HG03432 (cell line): ENCODE measurements at regions not wholly inside any gene's neighbourhood (a gene's known extent, or its start where the extent isn't known, plus 50 kb on each side); places are given as distances from the start of the nearest gene placed in this dataset.
A peak's percentile ranks its signal among the peaks of the same experiment; 100 is the strongest.

Experiments
- ATAC-seq: cut with Tn5 transposase; IDR thresholded peaks from one replicate; pipeline ENCODE4 v1.9.1; 2021; ENCODE audit warnings: mild to moderate bottlenecking, moderate library complexity; ENCODE audit not compliant: unreplicated experiment

DNA sequence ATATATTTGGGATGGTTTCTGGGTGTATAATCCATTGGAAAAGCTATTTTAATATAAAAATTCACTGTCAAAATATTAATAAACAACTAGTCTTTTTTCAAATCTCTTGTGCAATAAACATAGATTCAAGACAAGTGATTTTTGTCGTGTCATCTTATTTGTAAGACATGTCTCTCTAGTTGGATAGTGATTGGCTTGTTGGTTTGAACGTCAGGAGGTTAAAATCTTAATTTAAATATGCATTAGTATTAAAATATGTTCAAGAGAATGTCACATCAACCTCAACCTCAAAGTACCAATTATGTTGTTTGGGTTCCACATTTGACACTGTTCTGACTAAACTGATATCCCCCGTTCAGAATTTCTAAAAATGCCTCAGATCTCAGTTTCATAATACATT, 287.6 kb downstream of the CASP12 start:
- ATAC-seq: no peak

DNA sequence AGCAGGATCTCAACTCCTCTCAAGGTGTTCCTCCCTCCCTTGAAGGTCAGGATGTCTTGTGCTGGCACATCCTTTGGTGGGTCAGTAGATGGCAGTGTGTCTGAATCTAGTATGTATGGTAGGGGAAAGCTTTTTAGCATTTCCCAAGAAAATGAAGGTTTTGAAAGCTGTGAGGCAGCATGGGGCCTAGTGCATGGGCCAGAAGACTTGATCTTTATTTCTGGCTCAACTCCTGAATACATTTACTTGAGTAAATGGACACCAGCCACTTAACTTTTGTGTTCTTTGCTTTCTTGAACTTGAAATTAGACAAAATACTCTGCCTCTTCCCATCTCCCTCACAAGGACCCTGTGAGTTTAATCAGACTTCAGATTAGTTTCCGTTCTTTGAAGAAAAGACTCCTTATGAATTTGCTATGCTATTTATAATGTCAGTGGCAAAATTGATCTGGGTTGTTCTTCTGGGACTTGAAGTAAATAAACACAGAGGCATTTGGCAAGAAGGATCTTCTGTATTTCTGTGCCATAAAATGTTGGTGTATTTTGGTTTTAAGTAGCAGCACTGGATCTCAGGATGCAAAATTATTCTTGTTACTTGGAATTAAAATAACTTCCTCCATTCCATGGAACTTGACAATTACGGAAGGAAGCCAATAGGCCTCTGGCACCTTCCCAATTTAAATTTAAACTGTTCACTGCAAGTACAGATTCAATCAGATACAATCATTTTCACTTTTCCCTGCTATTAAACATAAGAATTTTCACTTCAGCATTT, 288.8 kb downstream of the CASP12 start:
- peak; percentile 89 for ATAC-seq

DNA sequence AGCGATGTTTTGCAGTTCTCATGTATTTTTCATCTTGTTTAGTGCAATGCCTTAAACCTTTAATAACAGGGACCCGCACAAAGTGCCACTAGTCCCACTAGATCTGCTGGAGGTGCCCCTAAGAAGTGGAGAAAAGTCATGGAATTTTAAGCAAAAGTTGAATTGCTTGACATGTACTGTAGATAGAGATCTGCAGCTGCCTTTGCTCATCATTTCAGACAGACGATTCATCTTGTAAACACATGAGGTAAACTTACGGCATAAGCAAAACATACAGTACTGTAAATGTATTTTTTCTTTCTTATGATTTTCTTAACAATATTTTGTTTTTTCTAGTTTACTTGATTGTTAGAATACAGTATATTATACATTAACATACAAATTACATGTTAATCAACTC, 295.6 kb downstream of the CASP12 start:
- ATAC-seq: no peak

DNA sequence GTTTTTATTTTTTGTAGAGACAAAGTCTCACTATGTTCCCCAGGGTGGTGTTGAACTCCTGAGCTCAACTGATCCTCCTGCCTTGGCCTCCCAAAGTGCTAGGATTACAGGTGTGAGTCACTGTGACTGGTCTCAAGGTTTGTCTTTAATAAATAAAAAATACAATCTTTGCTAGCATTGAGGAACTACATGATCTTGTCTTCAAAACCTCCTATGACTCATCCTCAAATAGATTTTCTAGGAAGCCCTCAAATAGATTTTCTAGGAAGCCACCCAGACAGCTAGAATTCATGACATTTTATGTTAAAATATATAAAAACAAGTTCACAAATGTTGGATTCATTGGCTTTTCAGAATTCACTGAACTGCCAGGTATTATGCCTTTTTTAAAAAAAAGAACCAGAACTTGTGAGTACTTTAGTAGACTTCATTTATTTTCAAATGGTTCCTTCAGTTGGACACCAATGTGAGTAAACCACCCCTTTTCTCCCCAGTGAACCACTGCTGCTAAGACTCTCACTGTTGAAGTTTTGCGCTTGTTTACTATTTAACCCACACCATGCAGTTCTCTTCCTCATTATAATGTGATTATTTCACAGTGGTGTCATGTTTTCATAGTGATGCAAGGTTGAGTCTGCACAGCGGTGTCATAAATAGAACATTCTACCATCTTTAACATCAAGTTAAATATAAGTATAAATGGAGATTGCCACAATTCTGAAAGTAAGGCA, 303.9 kb downstream of the CASP12 start:
- no peak for ATAC-seq

DNA sequence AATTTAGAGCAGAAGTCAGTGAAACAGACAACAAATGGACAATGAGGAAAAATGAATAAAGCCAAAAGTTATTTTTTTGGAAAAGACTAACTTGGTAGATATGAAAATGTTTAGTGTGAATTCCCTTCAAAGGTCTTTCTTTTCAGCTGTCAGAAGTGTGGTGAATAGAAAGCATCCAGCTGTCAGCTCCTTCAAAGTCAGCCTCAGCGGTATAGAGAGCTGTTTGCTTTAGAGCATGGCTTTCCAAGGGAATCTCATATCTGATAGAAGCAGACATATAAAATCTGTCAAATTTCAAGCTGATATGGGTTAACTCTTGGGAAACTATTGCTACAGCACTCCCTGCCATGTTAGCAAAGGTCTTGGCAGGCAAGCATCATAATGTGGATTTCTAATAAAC, 309.3 kb downstream of the CASP12 start:
- no peak for ATAC-seq

- ATAC-seq: no peak
These were observed 309.8 kb downstream of the CASP12 start for GRCh38 chr11:104588446-104588845.

DNA sequence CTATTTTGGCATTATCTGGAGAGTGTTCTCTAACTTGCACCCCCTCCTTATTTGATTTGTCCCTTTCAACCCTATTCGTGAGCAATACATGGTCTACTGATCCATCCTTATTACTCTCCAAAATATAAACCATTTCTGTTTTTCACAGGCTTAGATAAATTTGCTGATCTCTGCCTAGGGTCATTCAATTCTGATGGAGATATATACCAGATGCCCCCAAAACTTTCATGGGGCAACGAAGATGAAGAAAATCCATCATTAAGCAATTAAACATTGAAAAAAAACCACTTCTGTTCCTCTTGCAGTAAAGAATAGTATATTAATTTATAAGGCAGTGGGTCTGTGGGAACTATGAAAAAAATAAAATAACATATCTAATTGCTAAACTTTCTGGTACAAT, 313.4 kb downstream of the CASP12 start:
- no peak for ATAC-seq

DNA sequence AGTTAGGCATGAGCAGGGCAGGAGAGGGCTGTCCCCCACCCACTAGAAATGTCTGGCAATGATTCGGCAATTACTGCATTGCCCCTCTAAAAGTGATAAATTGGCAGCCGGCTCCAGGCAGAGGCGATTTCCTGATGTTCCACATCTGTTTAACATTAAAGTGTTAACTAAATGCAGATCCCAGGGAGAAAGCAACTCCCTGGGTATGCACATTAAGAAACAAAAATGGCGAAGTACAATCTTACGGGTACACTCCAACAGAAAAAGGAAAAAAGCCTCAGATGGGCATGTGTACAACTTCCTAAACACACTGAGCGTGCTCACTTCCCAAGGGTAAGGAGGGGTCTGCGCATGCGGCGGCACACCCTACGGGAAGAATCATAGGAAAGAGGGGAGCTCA, 314.4 kb downstream of the CASP12 start:
- ATAC-seq: no peak

DNA sequence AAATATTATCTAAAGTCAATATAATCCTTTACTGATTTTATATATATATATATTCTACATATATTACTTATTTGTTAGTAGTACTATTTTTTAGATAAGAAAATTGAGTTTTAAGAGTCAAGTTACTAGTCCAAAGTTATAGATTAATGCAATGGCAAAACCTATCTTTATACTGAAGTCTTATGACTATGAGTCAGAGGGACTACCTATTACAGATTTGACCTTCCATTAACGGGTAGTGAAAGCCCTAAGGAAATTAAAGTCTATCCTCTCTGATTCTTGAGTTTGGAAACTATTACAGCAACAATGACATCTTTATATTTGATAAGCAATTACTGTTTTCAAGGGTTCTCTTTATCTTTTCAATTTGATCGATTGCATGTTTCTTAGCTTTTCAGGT, 315.8 kb downstream of the CASP12 start:
- no peak for ATAC-seq

DNA sequence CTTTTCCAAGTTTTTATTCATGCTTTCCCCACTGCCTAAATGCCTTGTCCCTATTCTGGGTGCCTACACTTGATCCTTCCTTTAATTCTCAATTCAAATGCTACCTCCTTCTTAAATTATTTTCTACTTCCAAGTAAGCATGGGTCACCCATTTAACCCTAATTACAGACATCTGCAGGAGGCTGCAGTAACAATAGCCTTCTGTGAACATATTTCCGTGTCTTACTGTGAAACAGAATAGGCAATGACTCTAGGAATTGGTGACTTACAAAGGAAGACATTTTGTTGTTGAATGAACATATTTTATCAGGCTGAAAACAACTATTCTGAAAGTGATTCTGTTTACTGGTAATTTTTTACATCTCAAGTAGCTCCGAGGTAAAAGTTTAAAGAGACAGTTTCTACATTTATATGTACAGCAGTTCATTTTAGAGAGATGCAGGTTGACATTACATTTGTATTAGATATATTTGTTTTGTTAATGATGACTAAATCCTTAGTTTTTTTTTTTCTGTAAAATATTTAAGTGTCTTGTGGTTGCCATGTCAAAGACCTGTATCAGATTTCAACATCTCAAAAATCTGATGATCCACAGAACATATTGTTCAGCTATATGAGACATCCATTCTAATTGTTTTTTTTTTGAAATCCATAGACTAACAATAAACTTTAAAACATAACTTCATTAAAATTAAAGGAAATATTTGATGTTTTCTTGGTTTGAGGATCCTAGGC, 316.8 kb downstream of the CASP12 start:
- ATAC-seq: no peak

- ATAC-seq: no peak
These were observed 324.7 kb downstream of the CASP12 start for GRCh38 chr11:104573441-104573990.

GRCh38 chr11:104572279-104572678, 326.0 kb downstream of the CASP12 start:
- ATAC-seq: no peak

GRCh38 chr11:104570078-104570701, 328.1 kb downstream of the CASP12 start:
- no peak for ATAC-seq

- ATAC-seq: no peak
These were observed 332.7 kb downstream of the CASP12 start for GRCh38 chr11:104565583-104565961.

DNA sequence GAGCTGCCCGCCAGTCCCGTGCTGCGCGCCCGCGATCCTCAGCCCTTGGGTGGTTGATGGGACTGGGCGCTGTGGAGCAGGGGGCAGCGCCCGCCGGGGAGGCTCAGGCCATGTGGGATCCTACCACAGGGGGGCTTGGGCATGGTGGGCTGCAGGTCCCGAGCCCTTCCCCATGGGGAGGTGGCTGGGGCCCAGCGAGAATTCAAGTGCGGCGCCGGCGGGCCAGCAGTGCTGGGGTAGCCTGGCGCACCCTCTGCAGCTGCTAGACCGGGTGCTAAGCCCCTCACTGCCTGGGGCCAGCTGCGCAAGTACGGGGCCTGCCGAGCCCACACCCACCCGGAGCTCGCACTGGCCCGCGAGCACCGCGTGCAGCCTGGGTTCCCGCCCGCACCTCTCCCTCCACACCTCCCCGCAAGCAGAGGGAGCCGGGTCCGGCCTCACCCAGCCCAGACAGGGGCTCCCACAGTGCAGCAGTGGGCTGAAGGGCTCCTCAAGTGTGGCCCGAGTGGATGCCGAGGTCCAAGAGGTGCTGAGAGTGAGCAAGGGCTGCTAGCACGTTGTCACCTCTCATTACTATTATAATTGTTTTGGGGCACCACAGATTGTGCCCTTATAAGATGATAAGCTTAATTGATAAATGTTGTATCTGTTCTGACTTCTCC, 333.2 kb downstream of the CASP12 start:
- no peak for ATAC-seq

- ATAC-seq: no peak
These were observed 341.5 kb downstream of the CASP12 start for GRCh38 chr11:104556606-104557301.

- no peak for ATAC-seq
These were observed 349.2 kb downstream of the CASP12 start for GRCh38 chr11:104549019-104549418.

DNA sequence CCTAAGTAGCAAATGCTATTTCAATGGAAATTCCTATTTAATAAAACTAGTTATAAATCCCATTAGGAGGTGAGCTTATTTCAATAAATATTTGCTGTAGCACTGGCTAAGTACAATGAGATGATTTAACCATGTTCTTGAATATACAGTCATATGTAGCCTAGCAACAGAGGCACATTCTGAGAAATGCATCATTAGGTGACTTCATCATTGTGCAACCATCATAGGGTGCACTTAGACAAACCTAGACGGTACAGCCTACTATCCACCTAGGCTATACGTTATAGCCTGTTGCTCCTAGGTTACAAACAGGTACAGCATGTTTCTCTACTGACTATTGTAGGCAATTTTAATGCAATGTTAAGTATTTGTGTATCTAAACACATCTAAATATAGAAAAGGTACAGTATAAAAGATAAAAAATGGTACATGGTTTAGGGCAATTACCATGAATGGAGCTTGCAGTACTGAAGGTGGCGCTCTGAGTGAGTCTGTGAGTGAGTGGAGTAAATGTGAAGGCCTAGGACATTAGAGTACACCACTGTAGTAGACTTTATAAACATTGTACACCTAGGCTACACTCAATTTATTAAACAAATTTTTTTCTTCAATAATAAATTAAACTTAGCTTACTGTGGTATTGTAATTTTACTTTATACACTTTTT, 350.1 kb downstream of the CASP12 start:
- ATAC-seq: no peak

- no peak for ATAC-seq
These were observed 351.8 kb downstream of the CASP12 start for GRCh38 chr11:104546501-104546900.
